ENCODE measurements at regions not wholly inside any gene's neighbourhood (a gene's known extent, or its start where the extent isn't known, plus 50 kb on each side); places are given as distances from the start of the nearest gene placed in this dataset.

DNA sequence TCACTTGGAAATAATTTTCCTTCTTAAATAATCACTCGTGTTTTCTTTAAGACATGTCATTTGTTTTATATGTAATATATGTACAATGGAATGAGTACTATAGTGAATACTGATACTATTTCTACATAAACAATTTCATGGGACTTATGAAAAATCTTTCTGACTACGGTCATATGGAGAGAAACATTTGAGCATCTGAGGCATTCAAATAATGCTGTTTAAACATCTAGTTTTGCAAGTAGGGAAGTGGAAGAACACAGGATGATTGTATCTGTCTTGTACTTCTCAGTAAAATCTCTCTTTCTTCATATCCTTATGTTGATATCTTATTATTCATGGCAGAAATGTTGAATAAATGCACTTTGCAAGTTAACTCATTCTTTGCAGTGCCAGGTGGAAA is 599.5 kb upstream of the KCNMB2 start:
- no peak overlapping the region for H3K4me3 ChIP-seq (ENCODE audit: low read depth, low read length)
- no peak for TF ChIP-seq CTCF (IDR thresholded peaks at IDR 0.05; ENCODE audit: low read depth, low read length)

GRCh38 chr3:177942911-177943310 is 593.3 kb upstream of the KCNMB2 start:
- H3K4me3 ChIP-seq (ENCODE audit: low read depth, low read length): no peak overlapping the region
- no peak for TF ChIP-seq CTCF (IDR thresholded peaks at IDR 0.05; ENCODE audit: low read depth, low read length)

- no peak overlapping the region for H3K4me3 ChIP-seq (ENCODE audit: low read depth, low read length)
Measured at GRCh38 chr3:177944228-177944661, 592.0 kb upstream of the KCNMB2 start.

GRCh38 chr3:177946048-177946447 is 590.2 kb upstream of the KCNMB2 start:
- H3K4me3 ChIP-seq (ENCODE audit: low read depth, low read length): no peak overlapping the region
- no peak for TF ChIP-seq CTCF (IDR thresholded peaks at IDR 0.05; ENCODE audit: low read depth, low read length)

More at GRCh38 chr3:177944228-177944661, 592.0 kb upstream of the KCNMB2 start:
- TF ChIP-seq CTCF (IDR thresholded peaks at IDR 0.05; ENCODE audit: low read depth, low read length): no peak

- no peak for TF ChIP-seq CTCF (IDR thresholded peaks at IDR 0.05; ENCODE audit: low read depth, low read length)
- H3K4me3 ChIP-seq (ENCODE audit: low read depth, low read length): no peak overlapping the region
Measured at GRCh38 chr3:177946497-177946896, 589.7 kb upstream of the KCNMB2 start.

- no peak overlapping the region for H3K4me3 ChIP-seq (ENCODE audit: low read depth, low read length)
- TF ChIP-seq CTCF (IDR thresholded peaks at IDR 0.05; ENCODE audit: low read depth, low read length): no peak
Measured at GRCh38 chr3:177946936-177947335, 589.3 kb upstream of the KCNMB2 start.

- no peak for TF ChIP-seq CTCF (IDR thresholded peaks at IDR 0.05; ENCODE audit: low read depth, low read length)
- H3K4me3 ChIP-seq (ENCODE audit: low read depth, low read length): no peak overlapping the region
Measured at GRCh38 chr3:177947901-177948300, 588.3 kb upstream of the KCNMB2 start.

Measured in WI38 (cell line).